Upper lobe of left lung (tissue), 6 donors: ENCODE measurements at regions not wholly inside any gene's neighbourhood (a gene's known extent, or its start where the extent isn't known, plus 50 kb on each side); places are given as distances from the start of the nearest gene placed in this dataset.

Source experiments
- ATAC-seq, 2 donors: fragments of 200-7000 bp; cut with Tn5 transposase; one replicate each; pipeline ENCODE4 v1.9.1; 2022; ENCODE audit warnings: mild to moderate bottlenecking in 2 of 2, moderate library complexity in 2 of 2; ENCODE audit not compliant: low FRiP score in 2 of 2
- DNase-seq, 2 donors: peaks; one replicate each; pipeline ENCODE4 v3.0.0-alpha.2; 2019 to 2020
- H3K27ac ChIP-seq, 4 donors: fragments of 200-600 bp; sonication (generic); one replicate each; pipeline ENCODE4 v1.5.1; 2016 to 2019
- H3K27me3 ChIP-seq, 4 donors: fragments of 200-600 bp; sonication (generic); one replicate each; pipeline ENCODE4 v1.5.1; 2017 to 2019
- H3K36me3 ChIP-seq, 4 donors: fragments of 200-600 bp; sonication (generic); one replicate each; pipeline ENCODE4 v1.5.1; 2016 to 2019
- H3K4me1 ChIP-seq, 4 donors: fragments of 200-600 bp; sonication (generic); one replicate each; pipeline ENCODE4 v1.5.1; 2018 to 2019
- H3K4me3 ChIP-seq, 4 donors: fragments of 200-600 bp; sonication (generic); one replicate each; pipeline ENCODE4 v1.5.1; 2017 to 2019; ENCODE audit warnings: mild to moderate bottlenecking in 2 of 4, moderate library complexity in 1 of 4
- H3K9me3 ChIP-seq, 4 donors: fragments of 200-600 bp; sonication (generic); one replicate each; pipeline ENCODE4 v1.5.1; 2018 to 2019
- EP300 ChIP-seq, 4 donors: sonication (generic); formaldehyde crosslinking; IDR thresholded peaks; one replicate each; pipeline ENCODE4 v1.5.1; 2017; ENCODE audit warnings: antibody characterized with exemption in 4 of 4, control low read depth in 2 of 4
- POLR2A ChIP-seq, 4 donors: fragments of 450-650 bp; IDR thresholded peaks; one replicate each; pipeline ENCODE4 v1.5.1; 2016 to 2017; ENCODE audit warnings: antibody characterized with exemption in 4 of 4, mild to moderate bottlenecking in 2 of 4
- POLR2AphosphoS5 ChIP-seq, 2 donors: sonication (generic); formaldehyde crosslinking; IDR thresholded peaks; one replicate each; pipeline ENCODE4 v1.5.1; 2017; ENCODE audit warnings: antibody characterized with exemption in 2 of 2
- WGBS, 2 donors: methylation state at CpG; one replicate each; pipeline ENCODE4 v1.1.5; 2017 to 2018; 5-methylcytosine and 5-hydroxymethylcytosine counted together
- TF ChIP-seq, protein P1 (sequence below), 6 experiments: fragments of 450-650 bp in 4 of 6; fragments of 200-600 bp in 2 of 6; sonication (generic) in 2 of 6; IDR thresholded peaks; one replicate each; pipeline ENCODE4 v1.5.1; 2016 to 2019; ENCODE audit warnings: antibody characterized with exemption in 6 of 6
- donor health status: DM: no; HTN: no; CAD: no; lungs with moderate emphysema.
- donor health status: DM: no; HTN: yes; CAD: no; lungs with severe emphysema.

DNA sequence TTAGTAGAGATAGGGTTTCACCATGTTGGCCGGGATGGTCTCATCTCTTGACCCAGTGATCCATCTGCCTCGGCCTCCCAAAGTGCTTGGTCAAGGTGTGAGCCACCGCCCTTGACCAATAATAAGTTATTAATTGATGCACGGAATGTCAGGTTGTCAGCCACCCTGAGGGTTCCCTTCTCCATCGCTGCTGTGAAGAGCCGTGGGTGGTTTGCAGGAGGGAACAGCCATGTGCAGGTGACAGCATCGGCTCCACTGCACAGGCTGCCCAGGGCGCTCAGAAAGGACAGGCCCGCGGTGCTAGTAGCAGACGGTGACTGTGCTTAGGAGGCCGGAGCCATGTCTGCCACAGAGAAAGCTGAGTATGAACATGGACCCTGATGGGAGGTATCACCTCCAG is 814.0 kb downstream of the BRD1 start:
- no peak for ATAC-seq
- H3K4me3 ChIP-seq = no peak overlapping the region
- DNase-seq = peak in 1 of 2 donors; percentile 12
- peaks cover 17 to 39% (median 28%) of the 10 kb centered on the region in 4 donors for H3K4me1 ChIP-seq
- TF ChIP-seq EP300 (IDR thresholded peaks at IDR 0.05) = no peak
- TF ChIP-seq, protein P1, sequence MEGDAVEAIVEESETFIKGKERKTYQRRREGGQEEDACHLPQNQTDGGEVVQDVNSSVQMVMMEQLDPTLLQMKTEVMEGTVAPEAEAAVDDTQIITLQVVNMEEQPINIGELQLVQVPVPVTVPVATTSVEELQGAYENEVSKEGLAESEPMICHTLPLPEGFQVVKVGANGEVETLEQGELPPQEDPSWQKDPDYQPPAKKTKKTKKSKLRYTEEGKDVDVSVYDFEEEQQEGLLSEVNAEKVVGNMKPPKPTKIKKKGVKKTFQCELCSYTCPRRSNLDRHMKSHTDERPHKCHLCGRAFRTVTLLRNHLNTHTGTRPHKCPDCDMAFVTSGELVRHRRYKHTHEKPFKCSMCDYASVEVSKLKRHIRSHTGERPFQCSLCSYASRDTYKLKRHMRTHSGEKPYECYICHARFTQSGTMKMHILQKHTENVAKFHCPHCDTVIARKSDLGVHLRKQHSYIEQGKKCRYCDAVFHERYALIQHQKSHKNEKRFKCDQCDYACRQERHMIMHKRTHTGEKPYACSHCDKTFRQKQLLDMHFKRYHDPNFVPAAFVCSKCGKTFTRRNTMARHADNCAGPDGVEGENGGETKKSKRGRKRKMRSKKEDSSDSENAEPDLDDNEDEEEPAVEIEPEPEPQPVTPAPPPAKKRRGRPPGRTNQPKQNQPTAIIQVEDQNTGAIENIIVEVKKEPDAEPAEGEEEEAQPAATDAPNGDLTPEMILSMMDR (IDR thresholded peaks at IDR 0.05) = no peak
- no peak for TF ChIP-seq POLR2A (IDR thresholded peaks at IDR 0.05)
- no peak for TF ChIP-seq POLR2AphosphoS5 (IDR thresholded peaks at IDR 0.05)
- WGBS, 2 donors = 84 to 96% methylated on average over 4 to 12 of the region's 12 CpGs
- no peaks in the 10 kb centered on the region for H3K9me3 ChIP-seq
- H3K36me3 ChIP-seq = no peaks in the 10 kb centered on the region
- no peak overlapping the region for H3K27ac ChIP-seq
- no peaks in the 10 kb centered on the region for H3K27me3 ChIP-seq

DNA sequence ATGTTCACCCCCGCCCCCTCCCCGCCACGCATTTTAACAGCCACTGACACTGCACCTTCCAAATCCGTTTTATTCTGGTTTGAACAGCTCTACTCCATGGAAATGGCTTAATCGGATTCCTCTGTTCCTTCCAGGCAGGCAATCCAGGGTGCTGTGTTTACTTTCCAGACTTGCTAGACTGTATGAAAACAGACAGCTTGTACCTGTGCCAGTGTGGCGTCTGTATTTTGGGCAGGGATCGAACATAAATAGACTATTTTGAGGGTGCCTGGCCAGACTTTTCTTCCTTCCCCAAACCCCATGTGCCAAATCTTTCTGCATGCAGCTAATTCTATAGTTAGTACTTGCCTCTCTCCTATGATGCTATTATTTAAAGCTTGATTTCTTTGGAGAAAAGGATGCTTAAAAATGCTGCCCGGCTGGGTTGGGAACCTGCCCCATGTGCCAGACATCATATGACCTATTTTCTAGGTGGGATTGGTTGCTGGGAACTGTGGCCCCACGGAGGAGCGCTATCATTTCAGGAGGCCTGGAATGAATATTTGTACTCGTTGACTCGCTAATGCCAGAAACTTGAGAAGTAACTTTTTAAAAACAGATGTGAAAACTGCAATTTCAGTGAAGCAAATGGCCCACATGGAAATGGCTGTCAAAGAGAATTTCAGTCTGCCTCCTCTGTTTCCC is 814.8 kb downstream of the BRD1 start:
- H3K4me1 ChIP-seq = peaks cover 9 to 31% (median 19%) of the 10 kb centered on the region in 4 donors
- no peaks in the 10 kb centered on the region for H3K36me3 ChIP-seq
- no peaks in the 10 kb centered on the region for H3K27me3 ChIP-seq
- no peak overlapping the region for H3K4me3 ChIP-seq
- ATAC-seq = no peak
- TF ChIP-seq POLR2A (IDR thresholded peaks at IDR 0.05) = no peak
- TF ChIP-seq, protein P1 (IDR thresholded peaks at IDR 0.05) = no peak
- TF ChIP-seq POLR2AphosphoS5 (IDR thresholded peaks at IDR 0.05) = no peak
- TF ChIP-seq EP300 (IDR thresholded peaks at IDR 0.05) = no peak
- no peaks in the 10 kb centered on the region for H3K9me3 ChIP-seq
- WGBS, 2 donors = 56 to 64% methylated on average over 12 of the region's 12 CpGs
- no peak for DNase-seq
- H3K27ac ChIP-seq = no peak overlapping the region

DNA sequence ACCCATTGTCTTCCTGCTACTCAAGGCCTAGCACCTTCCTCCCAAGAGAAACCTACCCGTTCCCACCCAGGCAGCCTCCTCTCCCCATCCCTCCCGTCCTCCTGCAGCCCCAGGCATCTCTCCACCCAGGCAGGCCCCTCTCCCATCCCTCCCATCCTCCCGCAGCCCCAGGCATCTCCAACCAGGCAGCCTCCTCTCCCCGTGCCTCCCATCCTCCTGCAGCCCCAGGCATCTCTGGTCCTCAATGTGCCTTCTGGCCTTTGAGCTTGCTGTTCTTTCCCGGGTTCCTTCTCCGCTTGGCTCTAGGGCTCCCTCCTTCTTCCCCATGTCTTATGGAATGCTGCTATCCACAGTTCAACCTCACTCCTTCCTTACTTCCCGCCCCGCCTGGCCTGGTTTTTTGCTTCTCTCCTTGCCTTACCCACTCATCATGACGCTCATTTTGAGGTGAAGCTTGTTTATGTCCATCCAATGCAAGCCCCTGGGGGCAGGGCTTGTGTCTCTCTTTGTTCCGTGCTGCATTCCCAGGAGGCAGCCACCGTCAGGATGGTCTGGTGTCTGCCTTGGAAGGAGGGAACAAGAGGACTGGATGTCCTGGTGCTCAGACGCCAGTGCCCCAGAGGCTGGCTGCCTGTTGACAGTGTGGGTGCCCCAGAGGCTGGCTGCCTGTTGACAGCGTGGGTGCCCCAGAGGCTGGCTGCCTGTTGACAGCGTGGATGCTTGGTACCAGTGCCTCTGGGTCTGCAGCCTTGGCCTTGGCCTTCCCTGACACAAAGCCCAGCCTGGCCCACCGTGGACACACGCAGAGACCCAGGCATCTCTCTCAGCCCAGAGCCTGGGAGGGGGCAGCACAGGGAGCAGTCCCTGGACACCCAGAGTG is 815.7 kb downstream of the BRD1 start:
- H3K36me3 ChIP-seq = no peaks in the 10 kb centered on the region
- H3K4me3 ChIP-seq = no peak overlapping the region
- H3K27ac ChIP-seq = no peak overlapping the region
- DNase-seq = peak; percentile 18 to 48
- H3K9me3 ChIP-seq = no peaks in the 10 kb centered on the region
- WGBS, 2 donors = 70 to 76% methylated on average over 14 to 16 of the region's 16 CpGs
- no peak for ATAC-seq
- H3K4me1 ChIP-seq = peaks cover 6 to 27% (median 17%) of the 10 kb centered on the region in 4 donors
- TF ChIP-seq POLR2A (IDR thresholded peaks at IDR 0.05) = no peak
- no peak for TF ChIP-seq EP300 (IDR thresholded peaks at IDR 0.05)
- TF ChIP-seq, protein P1 (IDR thresholded peaks at IDR 0.05) = no peak
- TF ChIP-seq POLR2AphosphoS5 (IDR thresholded peaks at IDR 0.05) = no peak
- H3K27me3 ChIP-seq = no peaks in the 10 kb centered on the region

DNA sequence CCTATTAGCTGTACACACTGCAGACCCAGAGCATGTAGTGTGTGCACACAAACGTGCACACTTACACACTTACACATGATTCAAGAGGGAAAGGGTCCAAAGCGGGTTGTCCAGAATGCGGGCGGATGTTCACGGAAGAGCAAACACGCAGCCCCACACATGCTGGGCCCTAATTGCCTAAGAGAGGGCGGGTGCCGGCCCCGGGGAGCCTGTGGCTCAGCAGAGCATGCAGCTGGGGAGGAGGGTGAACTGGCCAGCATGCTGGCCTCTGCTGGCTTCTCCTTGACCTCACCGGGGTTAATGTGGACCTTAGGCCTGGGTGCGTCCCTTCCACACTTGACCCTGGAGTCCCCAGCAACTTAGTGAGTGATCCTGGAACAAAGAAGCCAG is 816.3 kb downstream of the BRD1 start:
- ATAC-seq = no peak
- Histone ChIP-seq H3K27ac (no peak overlapping the region), H3K9me3 (no peaks in the 10 kb centered on the region), H3K27me3 (no peaks in the 10 kb centered on the region), H3K4me1 (peaks cover 6 to 27% (median 14%) of the 10 kb centered on the region in 4 donors), H3K4me3 (no peak overlapping the region), H3K36me3 (no peaks in the 10 kb centered on the region)
- peak; percentile 13 to 40 for DNase-seq
- WGBS, 2 donors = 76 to 83% methylated on average over 9 to 11 of the region's 11 CpGs
- TF ChIP-seq, protein P1 (IDR thresholded peaks at IDR 0.05) = no peak
- TF ChIP-seq POLR2AphosphoS5 (IDR thresholded peaks at IDR 0.05) (no peak), EP300 (IDR thresholded peaks at IDR 0.05) (no peak), POLR2A (IDR thresholded peaks at IDR 0.05) (no peak)
